ENCODE measurements at regions not wholly inside any gene's neighbourhood (a gene's known extent, or its start where the extent isn't known, plus 50 kb on each side); places are given as distances from the start of the nearest gene placed in this dataset.

- TF ChIP-seq POLR2A (IDR thresholded peaks at IDR 0.05) (no peak), CTCF (IDR thresholded peaks at IDR 0.05) (no peak)
These were observed 377.3 kb downstream of the SIPA1L2 start for GRCh38 chr1:232252546-232253118.
